ENCODE measurements at regions not wholly inside any gene's neighbourhood (a gene's known extent, or its start where the extent isn't known, plus 50 kb on each side); places are given as distances from the start of the nearest gene placed in this dataset.

DNA sequence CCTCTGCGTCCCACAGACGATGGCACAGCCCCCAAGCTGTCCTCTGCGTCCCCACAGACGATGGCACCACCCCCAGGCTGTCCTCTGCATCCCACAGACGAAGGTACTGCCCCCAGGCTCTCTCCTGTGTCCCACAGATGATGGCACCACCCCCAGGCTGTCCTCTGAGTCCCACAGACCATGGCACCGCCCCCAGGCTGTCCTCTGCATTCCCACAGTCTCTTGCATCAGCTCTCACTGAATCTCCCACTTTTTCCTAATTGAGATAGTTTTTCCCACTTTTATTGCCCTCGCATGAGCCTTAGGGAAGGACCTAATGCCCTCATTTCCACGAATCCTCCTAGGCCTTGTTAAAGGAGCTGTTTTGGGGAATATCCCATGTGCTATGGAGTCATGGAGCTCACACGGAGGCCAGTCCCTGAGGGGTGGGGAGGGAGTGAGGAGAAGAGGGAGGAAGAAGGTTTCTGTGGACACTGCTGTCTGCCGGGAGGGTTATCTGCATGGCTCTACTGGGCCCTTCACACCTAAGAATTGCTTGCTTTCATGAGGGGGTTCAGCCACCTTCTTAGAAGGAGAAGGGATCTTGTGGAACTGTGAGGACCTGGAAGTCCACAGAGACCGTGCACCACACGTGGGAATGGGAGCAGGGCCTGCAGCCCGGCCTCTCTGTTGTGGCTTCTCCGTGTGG lies 58.2 kb upstream of the PTCH1 start:
- no peak for DNase-seq
- Histone ChIP-seq H3K4me1 (peaks cover 0 to 10% (median 6%) of the 10 kb centered on the region in 4 donors), H3K27ac (no peak overlapping the region), H3K36me3 (no peaks in the 10 kb centered on the region), H3K9me3 (no peaks in the 10 kb centered on the region), H3K4me3 (no peak overlapping the region), H3K27me3 (peaks cover 0 to 22% of the 10 kb centered on the region in 2 donors)
- TF ChIP-seq, protein P1, sequence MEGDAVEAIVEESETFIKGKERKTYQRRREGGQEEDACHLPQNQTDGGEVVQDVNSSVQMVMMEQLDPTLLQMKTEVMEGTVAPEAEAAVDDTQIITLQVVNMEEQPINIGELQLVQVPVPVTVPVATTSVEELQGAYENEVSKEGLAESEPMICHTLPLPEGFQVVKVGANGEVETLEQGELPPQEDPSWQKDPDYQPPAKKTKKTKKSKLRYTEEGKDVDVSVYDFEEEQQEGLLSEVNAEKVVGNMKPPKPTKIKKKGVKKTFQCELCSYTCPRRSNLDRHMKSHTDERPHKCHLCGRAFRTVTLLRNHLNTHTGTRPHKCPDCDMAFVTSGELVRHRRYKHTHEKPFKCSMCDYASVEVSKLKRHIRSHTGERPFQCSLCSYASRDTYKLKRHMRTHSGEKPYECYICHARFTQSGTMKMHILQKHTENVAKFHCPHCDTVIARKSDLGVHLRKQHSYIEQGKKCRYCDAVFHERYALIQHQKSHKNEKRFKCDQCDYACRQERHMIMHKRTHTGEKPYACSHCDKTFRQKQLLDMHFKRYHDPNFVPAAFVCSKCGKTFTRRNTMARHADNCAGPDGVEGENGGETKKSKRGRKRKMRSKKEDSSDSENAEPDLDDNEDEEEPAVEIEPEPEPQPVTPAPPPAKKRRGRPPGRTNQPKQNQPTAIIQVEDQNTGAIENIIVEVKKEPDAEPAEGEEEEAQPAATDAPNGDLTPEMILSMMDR (IDR thresholded peaks at IDR 0.05): no peak
- intact Hi-C loops (cut with DNase I; ENCODE audit: low total_unique reads): no loop called here

DNA sequence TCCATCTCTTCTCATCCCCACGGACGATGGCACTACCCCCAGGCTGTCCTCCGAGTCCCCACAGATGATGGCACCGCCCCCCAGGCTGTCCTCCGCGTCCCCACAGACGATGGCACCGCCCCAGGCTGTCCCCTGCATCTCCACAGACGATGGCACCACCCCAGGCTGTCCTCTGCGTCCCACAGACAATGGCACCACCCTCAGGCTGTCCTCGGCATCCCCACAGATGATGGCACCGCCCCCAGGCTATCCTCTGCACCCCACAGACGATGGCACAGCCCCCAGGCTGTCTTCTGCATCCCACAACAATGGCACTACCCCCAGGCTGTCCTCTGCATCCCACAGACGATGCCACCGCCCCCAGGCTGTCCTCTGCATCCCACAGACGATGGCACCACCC lies 57.4 kb upstream of the PTCH1 start:
- TF ChIP-seq, protein P1 (IDR thresholded peaks at IDR 0.05): no peak
- no peak overlapping the region for H3K27ac ChIP-seq
- DNase-seq: no peak
- intact Hi-C loops (cut with DNase I; ENCODE audit: low total_unique reads): no loop called here
- no peaks in the 10 kb centered on the region for H3K9me3 ChIP-seq
- peaks cover 0 to 16% (median 8%) of the 10 kb centered on the region in 4 donors for H3K4me1 ChIP-seq
- H3K4me3 ChIP-seq: no peak overlapping the region
- H3K36me3 ChIP-seq: no peaks in the 10 kb centered on the region
- peaks cover 0 to 25% of the 10 kb centered on the region in 2 donors for H3K27me3 ChIP-seq

DNA sequence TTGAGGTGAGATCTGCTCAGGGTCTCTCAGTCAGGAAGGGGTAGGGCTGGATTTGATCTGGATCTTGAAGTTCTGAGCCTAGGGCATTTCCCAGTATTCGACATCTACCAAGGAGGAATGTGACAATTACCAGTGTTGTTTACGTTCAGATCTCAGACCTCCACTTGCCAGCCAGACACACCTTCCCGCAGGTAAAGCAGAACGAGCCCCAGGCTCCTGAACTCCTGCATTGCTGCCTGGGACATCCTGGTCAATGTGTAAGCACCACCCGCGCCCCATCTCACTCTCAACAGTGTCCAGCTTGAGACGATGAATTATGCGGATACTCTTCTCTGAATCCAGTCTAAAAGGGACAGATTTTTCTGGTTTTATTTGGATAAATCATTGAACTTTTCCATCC lies 56.7 kb upstream of the PTCH1 start:
- TF ChIP-seq, protein P1 (IDR thresholded peaks at IDR 0.05): no peak

DNA sequence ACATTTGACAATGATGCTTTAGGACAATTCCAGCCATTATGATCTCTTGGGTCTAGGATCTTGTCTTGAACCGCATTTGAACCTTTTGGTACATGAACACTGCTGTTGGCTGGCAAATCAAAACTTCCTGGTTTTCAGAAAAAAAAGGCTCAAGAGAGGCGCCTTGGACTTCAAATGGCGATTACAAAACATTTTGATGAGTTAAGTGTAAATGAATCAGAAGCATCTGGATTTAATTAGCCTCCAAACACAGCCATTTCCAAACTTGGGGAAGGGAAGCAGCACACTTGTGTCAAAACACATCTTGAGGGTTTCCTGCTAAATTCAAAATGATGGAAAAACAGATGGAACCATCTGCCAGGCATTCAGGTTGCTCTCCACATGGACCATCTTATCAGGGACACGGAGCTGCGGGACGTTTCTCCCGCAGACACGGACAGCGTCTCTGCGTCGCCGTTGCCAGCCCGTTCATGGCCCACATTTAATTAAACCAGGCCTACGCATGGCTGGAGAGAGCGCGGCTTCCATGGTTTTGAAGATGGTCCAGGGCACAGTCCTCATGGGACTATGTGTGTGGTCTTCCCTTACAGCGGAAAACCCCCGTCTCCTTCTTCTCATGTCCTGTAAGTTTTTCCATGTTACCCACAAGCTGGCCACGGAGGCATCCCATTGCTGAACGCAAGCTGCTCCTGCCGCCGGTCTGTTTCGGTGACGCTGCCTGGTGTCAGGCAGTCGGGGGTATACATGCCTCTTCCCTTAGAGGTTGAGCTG lies 55.8 kb upstream of the PTCH1 start:
- Histone ChIP-seq H3K36me3 (no peaks in the 10 kb centered on the region), H3K27me3 (peaks cover 0 to 39% of the 10 kb centered on the region in 2 donors), H3K9me3 (no peaks in the 10 kb centered on the region), H3K4me1 (peaks cover 0 to 16% (median 8%) of the 10 kb centered on the region in 4 donors), H3K27ac (no peak overlapping the region), H3K4me3 (no peak overlapping the region)
- peak in 1 of 2 donors; percentile 24 for DNase-seq
- TF ChIP-seq, protein P1 (IDR thresholded peaks at IDR 0.05): no peak
- intact Hi-C loops (cut with DNase I; ENCODE audit: low total_unique reads): no loop called here

More for the DNA sequence above, 56.7 kb upstream of the PTCH1 start:
- DNase-seq: no peak
- H3K4me1 ChIP-seq: peaks cover 0 to 16% (median 8%) of the 10 kb centered on the region in 4 donors
- H3K4me3 ChIP-seq: no peak overlapping the region
- H3K27ac ChIP-seq: no peak overlapping the region
- H3K36me3 ChIP-seq: no peaks in the 10 kb centered on the region
- H3K27me3 ChIP-seq: peaks cover 0 to 30% of the 10 kb centered on the region in 2 donors
- intact Hi-C loops (cut with DNase I; ENCODE audit: low total_unique reads): no loop called here
- H3K9me3 ChIP-seq: no peaks in the 10 kb centered on the region

DNA sequence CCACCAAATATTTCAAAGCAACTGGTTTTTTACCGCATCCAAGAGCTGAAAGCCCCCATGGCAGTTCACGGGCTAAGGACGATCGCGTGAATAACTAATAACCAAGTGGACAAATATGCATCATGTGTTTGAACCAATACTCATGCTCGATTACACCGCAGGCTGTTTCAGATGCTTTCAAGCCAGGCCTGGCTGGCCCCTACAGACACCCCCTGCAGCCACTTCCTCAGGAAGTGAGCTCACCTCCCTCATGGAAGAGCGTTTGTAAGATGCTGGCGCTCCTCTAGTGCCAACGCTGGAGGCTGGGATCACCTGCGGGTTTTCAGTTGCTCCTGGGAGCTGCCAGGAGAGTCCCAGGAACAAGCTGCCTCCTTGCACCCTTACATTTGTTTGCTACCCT lies 53.9 kb upstream of the PTCH1 start:
- intact Hi-C loops (cut with DNase I; ENCODE audit: low total_unique reads): no loop called here
- TF ChIP-seq, protein P1 (IDR thresholded peaks at IDR 0.05): no peak
- Histone ChIP-seq H3K9me3 (no peaks in the 10 kb centered on the region), H3K36me3 (no peaks in the 10 kb centered on the region), H3K27ac (no peak overlapping the region), H3K27me3 (peaks cover 0 to 44% of the 10 kb centered on the region in 2 donors), H3K4me1 (peaks cover 0 to 16% (median 8%) of the 10 kb centered on the region in 4 donors), H3K4me3 (no peak overlapping the region)
- no peak for DNase-seq

Data from tibial artery (tissue), 4 donors.